Endothelial cell of umbilical vein (primary cell): ENCODE measurements at regions not wholly inside any gene's neighbourhood (a gene's known extent, or its start where the extent isn't known, plus 50 kb on each side); places are given as distances from the start of the nearest gene placed in this dataset.

Experiments used
- BruUV-seq: library from RNA; stranded (reverse); fragments of 400-500 nt; replicated peaks from 2 replicates; lab custom pipeline; 2021; lab: Mats Ljungman, UMichigan
- CTCF ChIA-PET: fragments of 300-600, 350-600 bp; sonication (Branson Sonifier 250); formaldehyde crosslinking; loops from one replicate; lab custom pipeline; 2021; ENCODE audit warnings: antibody characterized with exemption, inconsistent platforms; lab: Charles Lee
- POLR2A ChIA-PET: fragments of 300-600, 350-600 bp; sonication (Branson Sonifier 250); formaldehyde crosslinking; loops from one replicate; lab custom pipeline; 2021; ENCODE audit warnings: antibody characterized with exemption, inconsistent platforms; lab: Charles Lee
- DNase-seq: peaks from one replicate; pipeline ENCODE4 v3.0.0-alpha.2; 2011; ENCODE audit warnings: low read depth, low spot score
- FAIRE-seq: peaks from 2 replicates; lab custom pipeline; 2011; peaks lifted over from hg19 to GRCh38; lab: Jason Lieb, UNC
- H2AFZ ChIP-seq: 2 replicates; pipeline ENCODE4 v1.6.0; 2012; ENCODE audit warnings: low read depth, low read length, control low read depth, inconsistent platforms
- H3K27ac ChIP-seq: 2 replicates; pipeline ENCODE4 v1.5.1; 2011; ENCODE audit warnings: low read depth, mild to moderate bottlenecking, control low read depth, low read length, moderate library complexity; ENCODE audit not compliant: insufficient read depth
- H3K27me3 ChIP-seq, 2 experiments: 2 replicates each; pipeline versions ENCODE4 v1.6.0 to v1.6.1; 2011; ENCODE audit warnings: low read length in 2 of 2, mixed read lengths in 1 of 2; ENCODE audit not compliant: control insufficient read depth in 2 of 2, insufficient read depth in 2 of 2
- H3K36me3 ChIP-seq, 2 experiments: 2 replicates in 1 of 2; 3 replicates in 1 of 2; pipeline ENCODE4 v1.5.1; 2011; ENCODE audit warnings: low read length in 2 of 2, mild to moderate bottlenecking in 1 of 2, moderate library complexity in 1 of 2; ENCODE audit not compliant: control insufficient read depth in 2 of 2, insufficient read depth in 2 of 2; ENCODE audit errors: extremely low read depth in 1 of 2
- H3K4me1 ChIP-seq: 3 replicates; pipeline ENCODE4 v1.5.1; 2011; ENCODE audit warnings: mild to moderate bottlenecking, low read length; ENCODE audit not compliant: control insufficient read depth, insufficient read depth; ENCODE audit errors: extremely low read depth
- H3K4me2 ChIP-seq: 2 replicates; pipeline ENCODE4 v1.6.1; 2011; ENCODE audit warnings: low read length, control low read depth, mixed read lengths; ENCODE audit not compliant: insufficient read depth
- H3K4me3 ChIP-seq, 3 experiments: fragments of 200-600 bp in 1 of 3; sonication (generic), shearing (Covaris generic) in 1 of 3; replicated peaks in 1 of 3; 2 replicates each; pipeline ENCODE4 v1.5.1; 2011 to 2016; ENCODE audit warnings: control low read depth in 3 of 3, low read length in 3 of 3, mild to moderate bottlenecking in 2 of 3, inconsistent platforms in 1 of 3, low read depth in 1 of 3, moderate library complexity in 1 of 3; ENCODE audit not compliant: insufficient read depth in 1 of 3
- H3K79me2 ChIP-seq: 2 replicates; pipeline ENCODE4 v1.6.0; 2012; ENCODE audit warnings: low read length, inconsistent platforms; ENCODE audit not compliant: control insufficient read depth, insufficient read depth
- H3K9ac ChIP-seq: replicated peaks from 2 replicates; pipeline ENCODE3; 2011; ENCODE audit warnings: low read length, control low read depth; ENCODE audit not compliant: insufficient read depth; ENCODE audit errors: extremely low read depth
- H3K9me1 ChIP-seq: replicated peaks from 3 replicates; pipeline ENCODE4 v1.6.0; 2011; ENCODE audit warnings: mild to moderate bottlenecking, low read length; ENCODE audit not compliant: control insufficient read depth, insufficient read depth; ENCODE audit errors: extremely low read depth
- H3K9me3 ChIP-seq: replicated peaks from 2 replicates; pipeline ENCODE4 v1.5.1; 2012; ENCODE audit warnings: low read length, inconsistent platforms; ENCODE audit not compliant: control insufficient read depth, insufficient read depth
- H4K20me1 ChIP-seq: replicated peaks from 2 replicates; pipeline ENCODE3; 2011; ENCODE audit warnings: mild to moderate bottlenecking, low read length; ENCODE audit not compliant: control insufficient read depth, insufficient read depth; ENCODE audit errors: extremely low read depth
- EZH2 ChIP-seq: IDR thresholded peaks from 2 replicates; pipeline ENCODE4 v1.6.1; 2012; ENCODE audit warnings: borderline replicate concordance, low read depth, mild to moderate bottlenecking, moderate library complexity, low read length, inconsistent platforms; ENCODE audit not compliant: severe bottlenecking
- FOS ChIP-seq: IDR thresholded peaks from 2 replicates; pipeline ENCODE4 v1.6.1; 2011; ENCODE audit warnings: mild to moderate bottlenecking, low read length, moderate library complexity, borderline replicate concordance; ENCODE audit not compliant: insufficient read depth
- GATA2 ChIP-seq: IDR thresholded peaks from 2 replicates; pipeline ENCODE4 v1.7.0; 2011; ENCODE audit warnings: low read depth, mild to moderate bottlenecking, moderate library complexity, mixed read lengths, low read length; ENCODE audit not compliant: insufficient read length, insufficient read depth
- JUN ChIP-seq: IDR thresholded peaks from 2 replicates; pipeline ENCODE4 v1.6.1; 2011; ENCODE audit warnings: borderline replicate concordance, low read depth; ENCODE audit not compliant: insufficient read length, insufficient read depth
- MYC ChIP-seq: IDR thresholded peaks from one replicate; pipeline ENCODE4 v1.6.1; 2011; ENCODE audit warnings: mild to moderate bottlenecking, low read depth, low read length
- POLR2A ChIP-seq: IDR thresholded peaks from 2 replicates; pipeline ENCODE4 v1.6.1; 2012; ENCODE audit warnings: low read depth, mild to moderate bottlenecking, control low read depth, low read length
- POLR2AphosphoS5 ChIP-seq: IDR thresholded peaks from 2 replicates; pipeline ENCODE4 v1.6.1; 2012; ENCODE audit warnings: low read depth, mild to moderate bottlenecking, control low read depth, low read length, moderate library complexity; ENCODE audit not compliant: insufficient read depth
- dilution Hi-C: fragments of 300-500 bp; cut with MboI; formaldehyde crosslinking; loops from one replicate; pipeline ENCODE4 v1.15.0; 2019; ENCODE audit warnings: low sequenced_read_pairs; ENCODE audit not compliant: extremely low pct_ligation_motif_present
- intact Hi-C: fragments of 100-400 bp; cut with micrococcal nuclease; formaldehyde crosslinking; loops from one replicate; pipeline ENCODE4 v1.10.0; 2022
- TF ChIP-seq, protein P1 (sequence below): IDR thresholded peaks from 2 replicates; pipeline ENCODE4 v1.6.1; 2011; ENCODE audit not compliant: insufficient read depth, insufficient read length
- TF ChIP-seq, protein P2 (sequence below), 2 donors: IDR thresholded peaks; 1 replicate in 1 of 2; 2 replicates in 1 of 2; pipeline ENCODE4 v1.5.1; 2011; ENCODE audit warnings: low read length in 2 of 2, mild to moderate bottlenecking in 2 of 2, moderate library complexity in 2 of 2, control low read depth in 1 of 2, inconsistent platforms in 1 of 2, low read depth in 1 of 2; ENCODE audit not compliant: insufficient read depth in 1 of 2; ENCODE audit errors: extremely low read depth in 1 of 2

DNA sequence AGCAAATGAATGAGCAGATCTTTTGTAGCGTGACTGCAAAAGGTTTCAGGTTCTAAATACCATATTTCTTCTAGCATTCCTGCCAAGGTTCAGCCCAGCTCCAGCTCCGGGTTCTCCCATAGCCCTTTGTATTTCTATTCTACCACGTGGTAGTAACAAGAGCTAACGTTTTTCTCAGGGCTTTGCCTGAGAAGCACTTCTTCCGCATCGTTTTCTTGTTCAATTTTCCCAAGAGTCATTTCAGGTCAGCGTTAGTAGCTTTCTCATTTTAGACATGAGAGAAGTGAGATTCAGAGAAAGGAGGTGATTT is 120.1 kb upstream of the MYCN start:
- intact Hi-C loops = no loop called here
- dilution Hi-C loops = no loop called here
- ChIA-PET POLR2A (no interaction called here), CTCF (interaction anchor here (1.2 to 1.4 kb wide), 2 partner anchors 29 to 149 kb away, joined by 3 read pairs; no protein-coding TSS in a partner anchor)
- Histone ChIP-seq H3K4me1 (no peaks in the 10 kb centered on the region), H3K4me2 (no peak overlapping the region), H3K9ac (no peak overlapping the region), H4K20me1 (no peaks in the 10 kb centered on the region), H3K79me2 (no peaks in the 10 kb centered on the region), H3K27ac (no peak overlapping the region), H3K4me3 (no peak overlapping the region), H2AFZ (no peak overlapping the region), H3K9me3 (no peaks in the 10 kb centered on the region), H3K9me1 (no peaks in the 10 kb centered on the region), H3K36me3 (no peaks in the 10 kb centered on the region), H3K27me3 (peaks cover 3 to 15% of the 10 kb centered on the region in 2 experiments)
- TF ChIP-seq GATA2 (no peak), JUN (no peak), MYC (no peak), EZH2 (no peak), POLR2A (no peak), FOS (no peak), POLR2AphosphoS5 (no peak)
- TF ChIP-seq, protein P1, sequence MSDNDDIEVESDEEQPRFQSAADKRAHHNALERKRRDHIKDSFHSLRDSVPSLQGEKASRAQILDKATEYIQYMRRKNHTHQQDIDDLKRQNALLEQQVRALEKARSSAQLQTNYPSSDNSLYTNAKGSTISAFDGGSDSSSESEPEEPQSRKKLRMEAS = no peak
- TF ChIP-seq, protein P2, sequence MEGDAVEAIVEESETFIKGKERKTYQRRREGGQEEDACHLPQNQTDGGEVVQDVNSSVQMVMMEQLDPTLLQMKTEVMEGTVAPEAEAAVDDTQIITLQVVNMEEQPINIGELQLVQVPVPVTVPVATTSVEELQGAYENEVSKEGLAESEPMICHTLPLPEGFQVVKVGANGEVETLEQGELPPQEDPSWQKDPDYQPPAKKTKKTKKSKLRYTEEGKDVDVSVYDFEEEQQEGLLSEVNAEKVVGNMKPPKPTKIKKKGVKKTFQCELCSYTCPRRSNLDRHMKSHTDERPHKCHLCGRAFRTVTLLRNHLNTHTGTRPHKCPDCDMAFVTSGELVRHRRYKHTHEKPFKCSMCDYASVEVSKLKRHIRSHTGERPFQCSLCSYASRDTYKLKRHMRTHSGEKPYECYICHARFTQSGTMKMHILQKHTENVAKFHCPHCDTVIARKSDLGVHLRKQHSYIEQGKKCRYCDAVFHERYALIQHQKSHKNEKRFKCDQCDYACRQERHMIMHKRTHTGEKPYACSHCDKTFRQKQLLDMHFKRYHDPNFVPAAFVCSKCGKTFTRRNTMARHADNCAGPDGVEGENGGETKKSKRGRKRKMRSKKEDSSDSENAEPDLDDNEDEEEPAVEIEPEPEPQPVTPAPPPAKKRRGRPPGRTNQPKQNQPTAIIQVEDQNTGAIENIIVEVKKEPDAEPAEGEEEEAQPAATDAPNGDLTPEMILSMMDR (IDR thresholded peaks at IDR 0.05; ENCODE audit: extremely low read depth in 1 of 2, insufficient read depth in 1 of 2, low read depth in 1 of 2, low read length in 2 of 2) = no peak
- no peak for FAIRE-seq
- no peak for DNase-seq
- BruUV-seq = no TSS peak
